Skeletal muscle satellite cell (primary cell): ENCODE measurements at regions not wholly inside any gene's neighbourhood (a gene's known extent, or its start where the extent isn't known, plus 50 kb on each side); places are given as distances from the start of the nearest gene placed in this dataset.

Experiments used
- H3K27me3 ChIP-seq: 2 replicates; pipeline ENCODE4 v1.7.0; 2013; ENCODE audit warnings: low read length; ENCODE audit not compliant: control insufficient read depth, insufficient read depth
- H3K36me3 ChIP-seq: 2 replicates; pipeline ENCODE4 v1.7.0; 2013; ENCODE audit warnings: mild to moderate bottlenecking, control low read depth, low read length; ENCODE audit not compliant: insufficient read depth
- H3K4me1 ChIP-seq: 2 replicates; pipeline ENCODE4 v1.7.0; 2013; ENCODE audit warnings: low read length; ENCODE audit not compliant: control insufficient read depth, insufficient read depth
- H3K4me2 ChIP-seq: 2 replicates; pipeline ENCODE4 v1.7.0; 2013; ENCODE audit warnings: mild to moderate bottlenecking, low read length
- H3K4me3 ChIP-seq: 2 replicates; pipeline ENCODE4 v1.7.0; 2013; ENCODE audit warnings: low read length
- H3K9ac ChIP-seq: 2 replicates; pipeline ENCODE4 v1.7.0; 2013; ENCODE audit warnings: mild to moderate bottlenecking, low read depth, low read length, moderate library complexity
- H3K9me3 ChIP-seq: replicated peaks from 2 replicates; pipeline ENCODE4 v1.7.0; 2013; ENCODE audit warnings: mild to moderate bottlenecking, control low read depth, low read length

DNA sequence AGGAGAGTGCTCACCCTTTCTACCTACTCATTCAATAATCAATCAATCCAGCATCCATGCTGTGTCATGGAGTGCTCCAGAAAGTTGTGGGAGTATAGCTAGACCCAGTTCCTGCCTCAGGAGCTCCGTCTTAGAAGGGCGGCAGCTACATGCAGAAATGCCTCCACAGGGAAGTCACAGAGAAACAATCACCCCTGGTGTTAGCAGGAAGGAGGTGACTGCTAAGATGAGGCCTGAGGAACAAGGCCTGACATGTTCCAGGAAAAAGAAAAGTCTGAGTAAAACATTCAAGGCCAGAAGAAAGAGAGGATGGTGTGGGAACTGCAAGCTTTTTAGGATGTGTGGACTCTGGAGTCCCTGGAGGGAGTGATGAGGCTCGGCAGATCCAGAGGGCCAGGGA is 142.5 kb upstream of the MAGI3 start:
- Histone ChIP-seq H3K4me3 (no peak overlapping the region), H3K36me3 (no peaks in the 10 kb centered on the region), H3K4me1 (no peaks in the 10 kb centered on the region), H3K4me2 (no peak overlapping the region), H3K9ac (no peak overlapping the region), H3K27me3 (peaks cover 51% of the 10 kb centered on the region), H3K9me3 (no peaks in the 10 kb centered on the region)

DNA sequence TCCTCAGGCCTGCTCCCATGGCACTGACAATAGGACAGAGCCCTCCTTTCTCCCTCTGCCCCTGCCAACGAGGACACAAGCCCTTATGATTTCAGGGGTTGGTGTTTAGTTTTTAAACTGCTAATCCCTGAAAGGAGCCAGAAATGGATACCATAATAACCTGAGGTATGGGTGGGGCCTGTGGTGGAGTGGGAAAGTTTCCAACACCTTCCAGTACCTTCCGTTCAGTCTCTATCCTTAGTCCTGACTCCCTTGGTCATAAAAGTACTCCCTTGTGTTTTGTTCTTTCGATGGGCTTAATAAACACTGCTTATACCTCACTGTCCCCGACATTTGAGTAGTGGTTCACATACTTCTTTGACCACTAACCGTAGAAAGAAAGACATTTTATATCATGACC is 141.8 kb upstream of the MAGI3 start:
- Histone ChIP-seq H3K36me3 (no peaks in the 10 kb centered on the region), H3K4me2 (no peak overlapping the region), H3K4me1 (no peaks in the 10 kb centered on the region), H3K9me3 (no peaks in the 10 kb centered on the region), H3K4me3 (no peak overlapping the region), H3K9ac (no peak overlapping the region), H3K27me3 (peaks cover 56% of the 10 kb centered on the region)

DNA sequence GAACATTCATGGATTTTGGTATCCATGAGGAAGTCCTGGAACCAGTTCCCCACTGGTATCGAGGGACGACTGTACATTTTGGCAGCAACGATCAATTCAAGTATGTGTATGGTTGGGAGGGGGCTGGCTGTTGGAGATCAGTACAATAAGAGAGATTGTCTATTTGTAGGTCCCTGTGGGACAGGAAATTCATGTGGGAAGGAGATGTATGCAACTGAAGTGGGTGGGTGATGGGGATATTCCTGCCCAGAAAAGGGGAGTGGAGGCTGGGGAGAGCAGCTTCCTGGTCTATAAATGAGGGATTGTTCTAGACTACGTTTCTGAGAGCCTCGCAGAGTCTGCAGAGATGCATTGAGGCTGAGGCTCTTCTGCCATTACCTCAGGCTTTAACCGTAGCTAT is 140.2 kb upstream of the MAGI3 start:
- H3K4me3 ChIP-seq, result no peak overlapping the region
- no peaks in the 10 kb centered on the region for H3K4me1 ChIP-seq
- H3K9me3 ChIP-seq, result no peaks in the 10 kb centered on the region
- no peak overlapping the region for H3K9ac ChIP-seq
- peaks cover 54% of the 10 kb centered on the region for H3K27me3 ChIP-seq
- no peaks in the 10 kb centered on the region for H3K36me3 ChIP-seq
- no peak overlapping the region for H3K4me2 ChIP-seq

DNA sequence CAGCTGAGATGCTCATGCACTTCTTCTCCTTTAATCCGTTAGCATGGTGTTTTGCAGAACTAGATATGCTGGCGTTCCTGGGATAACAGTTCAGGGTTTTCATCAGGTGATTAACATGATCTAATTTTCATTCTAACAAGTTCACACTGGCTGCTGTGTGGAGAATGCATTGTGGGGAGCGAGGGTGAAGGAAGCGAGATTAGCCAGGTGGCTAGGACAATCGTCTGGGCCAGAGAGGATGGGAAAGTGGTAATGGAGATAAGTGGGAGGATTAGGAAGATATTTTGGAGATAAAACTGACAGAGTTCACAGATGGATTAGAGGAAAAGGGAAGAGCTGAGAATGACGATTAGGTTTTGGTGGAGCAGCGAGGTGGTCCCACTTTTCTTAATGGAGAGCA is 138.1 kb upstream of the MAGI3 start:
- peaks cover 51% of the 10 kb centered on the region for H3K27me3 ChIP-seq
- no peaks in the 10 kb centered on the region for H3K4me1 ChIP-seq
- no peak overlapping the region for H3K4me2 ChIP-seq
- no peaks in the 10 kb centered on the region for H3K9me3 ChIP-seq
- no peak overlapping the region for H3K9ac ChIP-seq
- no peak overlapping the region for H3K4me3 ChIP-seq
- H3K36me3 ChIP-seq, result no peaks in the 10 kb centered on the region

DNA sequence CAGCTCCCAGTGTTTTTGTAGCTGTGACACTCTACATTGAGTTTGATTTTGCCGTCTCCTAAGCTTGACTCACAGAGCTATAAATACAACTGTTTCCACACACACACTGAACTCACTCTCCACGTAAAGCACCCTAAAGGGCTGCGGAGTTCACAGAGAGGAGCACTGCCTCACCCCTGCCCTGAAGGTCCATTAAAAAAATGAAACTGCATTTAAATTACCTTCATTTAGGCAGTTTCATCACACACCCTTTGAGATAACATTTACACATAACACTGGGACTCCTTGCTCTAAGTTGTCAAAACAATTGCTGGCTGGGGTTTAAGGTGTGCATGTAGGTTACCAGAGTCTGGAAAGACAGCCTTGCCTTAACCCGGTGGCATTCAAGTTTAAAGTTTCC is 137.1 kb upstream of the MAGI3 start:
- H3K27me3 ChIP-seq, result peaks cover 46% of the 10 kb centered on the region
- H3K4me3 ChIP-seq, result no peak overlapping the region
- H3K9ac ChIP-seq, result no peak overlapping the region
- no peak overlapping the region for H3K4me2 ChIP-seq
- no peaks in the 10 kb centered on the region for H3K4me1 ChIP-seq
- no peaks in the 10 kb centered on the region for H3K36me3 ChIP-seq
- no peaks in the 10 kb centered on the region for H3K9me3 ChIP-seq

DNA sequence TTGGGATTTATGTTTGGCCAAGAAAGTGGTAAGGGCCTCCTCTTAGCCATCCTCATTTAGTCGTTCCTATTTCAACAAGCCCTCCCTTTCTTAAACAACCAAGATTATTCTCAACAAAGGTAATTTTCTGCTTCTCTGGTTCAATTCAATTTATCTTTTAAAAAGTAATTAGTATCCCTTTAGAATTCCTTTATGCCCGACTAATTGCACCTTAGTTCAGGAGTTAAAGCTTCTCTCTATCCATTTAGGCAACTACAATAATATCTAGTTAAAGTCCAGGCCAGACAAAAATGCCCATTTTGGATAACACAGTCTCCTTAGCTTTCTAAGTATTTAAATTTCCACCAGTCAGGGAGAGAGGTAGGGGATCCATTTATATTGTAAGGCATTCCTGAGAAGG is 136.7 kb upstream of the MAGI3 start:
- peaks cover 45% of the 10 kb centered on the region for H3K27me3 ChIP-seq
- H3K4me1 ChIP-seq, result no peaks in the 10 kb centered on the region
- no peaks in the 10 kb centered on the region for H3K36me3 ChIP-seq
- H3K4me3 ChIP-seq, result no peak overlapping the region
- H3K9ac ChIP-seq, result no peak overlapping the region
- H3K9me3 ChIP-seq, result no peaks in the 10 kb centered on the region
- no peak overlapping the region for H3K4me2 ChIP-seq

DNA sequence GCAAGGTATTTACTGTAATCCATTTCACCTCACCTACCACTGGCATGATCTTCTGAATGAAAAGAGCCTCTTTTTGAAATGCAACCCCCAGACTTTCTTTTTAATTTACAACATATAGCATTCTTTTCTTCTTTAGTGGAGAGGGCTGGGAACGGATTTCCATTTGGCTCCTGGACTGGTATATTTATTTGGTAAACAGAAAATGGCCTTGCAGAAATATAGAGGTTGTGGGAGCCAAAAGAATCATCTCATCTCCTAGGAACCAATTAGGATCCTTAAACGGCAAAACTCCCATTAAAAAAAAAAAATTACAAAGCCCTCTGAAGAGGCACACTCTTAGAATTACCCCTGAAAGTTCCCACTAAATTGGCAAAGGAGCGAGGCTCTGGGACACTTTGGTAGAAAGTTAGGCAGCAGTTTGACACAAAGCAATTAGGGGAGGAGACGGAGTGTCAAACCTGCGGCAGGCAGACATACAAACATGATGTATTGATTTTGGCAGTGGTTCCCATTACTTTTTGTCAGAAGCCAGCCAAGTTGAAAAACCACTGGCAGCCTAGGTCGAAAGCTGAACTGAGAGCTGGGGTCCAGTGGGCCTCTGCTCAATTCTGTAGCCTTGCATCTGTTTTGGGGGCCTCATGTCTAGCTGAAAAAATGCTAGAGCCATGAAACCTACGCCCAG is 135.1 kb upstream of the MAGI3 start:
- Histone ChIP-seq H3K36me3 (no peaks in the 10 kb centered on the region), H3K27me3 (peaks cover 42% of the 10 kb centered on the region), H3K4me1 (no peaks in the 10 kb centered on the region), H3K9me3 (no peaks in the 10 kb centered on the region), H3K4me3 (no peak overlapping the region), H3K4me2 (no peak overlapping the region), H3K9ac (no peak overlapping the region)

DNA sequence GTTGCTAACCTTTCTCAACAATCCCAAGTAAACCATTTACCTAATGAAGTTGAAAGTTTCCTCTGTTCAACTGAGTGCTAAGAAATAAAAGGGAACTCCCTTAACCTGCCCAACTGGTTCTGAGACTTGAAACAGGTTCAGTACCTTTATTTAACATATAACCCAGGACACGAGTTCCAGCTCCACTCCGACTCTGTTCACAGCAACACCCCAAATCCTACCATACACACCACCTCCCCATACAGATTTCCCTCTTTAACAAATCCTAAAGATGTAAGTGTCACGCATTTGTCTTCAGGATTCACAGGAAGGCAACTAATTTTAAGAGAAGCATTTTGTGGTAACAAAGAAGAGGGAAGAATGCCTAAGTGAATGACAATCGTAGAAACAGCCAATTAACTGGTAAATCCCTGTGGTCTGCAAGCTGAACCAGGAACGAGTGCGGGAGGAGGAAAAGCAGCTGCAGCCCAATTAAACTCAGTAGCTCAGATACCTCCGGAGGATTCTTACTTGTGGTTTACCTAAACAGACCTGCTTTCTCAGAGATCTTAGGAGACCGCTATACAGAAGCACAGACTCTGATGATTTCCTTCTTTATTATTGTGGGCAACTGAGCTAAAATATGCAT is 134.5 kb upstream of the MAGI3 start:
- H3K36me3 ChIP-seq, result no peaks in the 10 kb centered on the region
- H3K4me3 ChIP-seq, result no peak overlapping the region
- H3K27me3 ChIP-seq, result peaks cover 37% of the 10 kb centered on the region
- H3K9ac ChIP-seq, result no peak overlapping the region
- no peaks in the 10 kb centered on the region for H3K9me3 ChIP-seq
- no peak overlapping the region for H3K4me2 ChIP-seq
- H3K4me1 ChIP-seq, result no peaks in the 10 kb centered on the region

DNA sequence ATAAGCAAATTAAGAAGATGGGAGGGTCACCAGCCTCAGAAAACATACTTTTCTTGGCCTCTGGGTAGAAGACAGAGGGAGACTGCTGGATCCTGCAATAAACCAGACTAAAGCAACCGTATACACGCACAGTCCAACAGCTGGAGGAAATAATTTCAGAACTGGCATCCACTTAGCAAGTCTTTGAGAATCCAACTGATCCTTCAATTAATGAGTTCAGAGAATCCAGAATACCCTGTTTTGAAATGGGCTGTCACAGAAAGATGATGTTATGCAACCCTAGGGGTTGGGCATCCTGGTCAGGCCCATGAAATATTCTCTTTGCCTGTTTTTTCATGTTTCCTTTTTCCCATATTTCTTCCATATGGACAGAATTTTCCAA is 134.0 kb upstream of the MAGI3 start:
- Histone ChIP-seq H3K4me3 (no peak overlapping the region), H3K9me3 (no peaks in the 10 kb centered on the region), H3K9ac (no peak overlapping the region), H3K36me3 (no peaks in the 10 kb centered on the region), H3K4me1 (no peaks in the 10 kb centered on the region), H3K4me2 (no peak overlapping the region), H3K27me3 (peaks cover 37% of the 10 kb centered on the region)

DNA sequence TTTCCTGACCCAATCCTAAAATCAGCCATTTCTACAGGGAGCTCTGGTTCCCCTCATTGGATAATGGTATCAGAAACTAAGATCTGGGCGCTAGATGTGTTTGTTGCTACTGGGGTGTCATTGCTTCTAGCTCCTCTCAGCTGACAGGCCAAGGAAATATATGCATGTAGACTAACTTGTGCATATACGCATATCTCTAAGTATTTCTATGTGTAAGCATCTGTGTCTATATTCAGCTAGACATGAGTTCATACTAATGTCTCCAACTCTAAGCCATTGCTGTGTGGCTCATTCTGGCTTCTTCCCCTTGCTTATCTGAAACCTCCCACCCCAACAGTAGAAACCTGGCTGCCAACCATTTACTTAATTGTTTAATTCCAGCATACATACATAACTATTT is 130.3 kb upstream of the MAGI3 start:
- Histone ChIP-seq H3K4me2 (no peak overlapping the region), H3K27me3 (peaks cover 39% of the 10 kb centered on the region), H3K4me1 (no peaks in the 10 kb centered on the region), H3K36me3 (no peaks in the 10 kb centered on the region), H3K4me3 (no peak overlapping the region), H3K9me3 (no peaks in the 10 kb centered on the region), H3K9ac (no peak overlapping the region)

DNA sequence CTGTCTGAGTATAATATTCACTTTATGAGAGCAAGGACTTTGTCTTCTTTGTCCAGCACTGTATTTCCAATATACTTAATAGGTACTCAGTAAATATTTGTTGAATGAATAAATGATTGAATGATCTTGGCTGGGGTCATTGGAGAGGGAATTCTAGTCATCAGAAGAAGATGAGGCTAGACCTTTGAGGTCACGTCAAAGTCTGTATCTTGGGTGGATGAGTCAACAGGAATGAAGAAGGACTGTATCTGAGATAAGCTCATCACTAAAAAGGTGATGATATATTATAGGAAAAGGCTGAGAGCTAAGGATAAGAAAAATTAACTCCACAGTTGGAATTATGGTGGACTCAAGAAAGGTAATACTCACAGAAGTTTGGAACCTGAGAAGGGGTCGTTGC is 125.1 kb upstream of the MAGI3 start:
- H3K9ac ChIP-seq, result no peak overlapping the region
- peaks cover 41% of the 10 kb centered on the region for H3K27me3 ChIP-seq
- no peak overlapping the region for H3K4me2 ChIP-seq
- no peaks in the 10 kb centered on the region for H3K9me3 ChIP-seq
- no peaks in the 10 kb centered on the region for H3K36me3 ChIP-seq
- H3K4me3 ChIP-seq, result no peak overlapping the region
- H3K4me1 ChIP-seq, result no peaks in the 10 kb centered on the region

DNA sequence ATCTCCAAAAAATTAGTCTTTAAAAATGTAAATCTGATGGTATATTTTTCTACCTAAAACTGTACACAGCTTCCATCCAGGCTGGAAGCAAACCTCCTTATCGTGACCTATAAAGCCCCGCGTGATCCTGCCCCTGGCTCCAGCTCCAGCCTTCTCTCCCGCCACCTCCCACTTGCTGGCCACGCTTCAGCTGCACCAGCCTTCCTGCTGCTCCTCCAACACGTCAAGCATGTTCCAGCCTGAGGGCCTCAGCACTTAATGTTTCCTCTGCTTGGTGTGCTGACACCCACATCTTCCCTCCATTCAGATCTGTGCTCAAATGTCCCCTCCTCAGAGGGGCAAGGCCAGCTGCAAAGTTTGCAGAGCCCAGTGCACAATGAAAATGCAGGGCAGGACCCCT is 123.5 kb upstream of the MAGI3 start:
- H3K4me3 ChIP-seq, result no peak overlapping the region
- no peak overlapping the region for H3K4me2 ChIP-seq
- peaks cover 41% of the 10 kb centered on the region for H3K27me3 ChIP-seq
- no peaks in the 10 kb centered on the region for H3K36me3 ChIP-seq
- H3K9ac ChIP-seq, result no peak overlapping the region
- H3K9me3 ChIP-seq, result no peaks in the 10 kb centered on the region
- no peaks in the 10 kb centered on the region for H3K4me1 ChIP-seq
